ENCODE measurements at regions not wholly inside any gene's neighbourhood (a gene's known extent, or its start where the extent isn't known, plus 50 kb on each side); places are given as distances from the start of the nearest gene placed in this dataset.
"Not testable (repeated sequence)": the region's sequence is repeated elsewhere in the genome, so short reads cannot be mapped to it uniquely, and the experiment has no call there.

DNA sequence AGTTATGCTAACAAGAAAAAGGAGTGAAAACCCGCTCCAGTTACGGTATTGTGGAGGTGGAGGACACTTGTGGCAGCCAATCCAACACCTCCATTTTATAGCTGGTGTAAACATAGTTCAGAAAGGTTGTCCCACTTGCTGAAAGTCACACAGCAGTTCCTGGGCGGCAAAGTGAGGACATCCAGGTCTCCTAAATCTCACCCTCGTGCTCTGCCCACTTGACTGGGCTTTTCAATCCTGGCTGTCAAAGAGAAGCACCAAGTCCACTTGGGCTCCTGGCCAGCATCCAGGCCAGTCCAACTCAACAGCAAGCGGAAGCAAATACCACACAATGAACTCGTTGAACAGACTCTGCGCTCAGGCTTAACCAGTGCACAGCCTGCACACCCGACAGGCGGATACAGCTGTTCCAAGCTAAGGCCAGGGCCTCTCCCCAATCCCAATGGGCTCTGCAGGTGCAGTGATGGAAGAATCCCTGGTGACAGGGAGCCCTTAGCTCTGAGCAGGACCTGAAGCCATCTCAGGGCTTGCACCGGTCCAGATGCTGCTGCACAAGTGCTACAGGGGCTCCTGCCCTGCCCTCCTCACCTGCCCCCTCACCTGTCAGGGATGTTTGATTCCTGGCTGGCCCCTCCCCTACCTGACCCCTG, 89.8 kb upstream of the METTL9 start:
- H3K4me3 ChIP-seq, H3K36me3 ChIP-seq, H3K9me3 ChIP-seq, H3K27me3 ChIP-seq: not testable (repeated sequence)
- Histone ChIP-seq H3K27ac (peak overlapping the region in 1 of 2 donors; percentile 74), H3K4me1 (peaks cover 9 to 83% (median 53%) of the 10 kb centered on the region in 4 donors)
- peak in 1 of 2 donors; percentile 69 for DNase-seq
- intact Hi-C loops (cut with DNase I; ENCODE audit: low total_unique reads): loop anchor here (10.0 kb wide), 1 partner anchor 45 kb away; no protein-coding TSS in a partner anchor

DNA sequence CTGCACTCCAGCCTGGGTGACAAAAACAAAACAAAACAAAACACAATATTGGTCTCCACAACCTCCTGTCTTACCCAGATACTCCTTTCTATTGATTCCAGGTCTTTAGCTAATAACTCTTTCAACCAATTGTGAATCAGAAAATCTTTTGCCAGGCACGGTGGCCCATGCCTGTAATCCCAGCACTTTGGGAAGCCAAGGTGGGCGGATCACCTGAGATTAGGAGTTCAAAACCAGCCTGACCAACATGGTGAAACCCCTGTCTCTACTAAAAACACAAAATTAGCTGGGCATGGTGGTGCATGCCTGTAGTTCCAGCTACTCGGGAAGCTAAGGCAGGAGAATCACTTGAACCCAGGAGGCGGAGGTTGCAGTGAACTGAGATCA, 88.5 kb upstream of the METTL9 start:
- H3K36me3 ChIP-seq; H3K4me3 ChIP-seq; H3K27me3 ChIP-seq; intact Hi-C loops (cut with DNase I; ENCODE audit: low total_unique reads); H3K9me3 ChIP-seq: not testable (repeated sequence)
- H3K27ac ChIP-seq: peak overlapping the region; percentile 67 to 74
- DNase-seq: peak in 1 of 2 donors; percentile 59
- H3K4me1 ChIP-seq: peaks cover 9 to 91% (median 57%) of the 10 kb centered on the region in 4 donors

DNA sequence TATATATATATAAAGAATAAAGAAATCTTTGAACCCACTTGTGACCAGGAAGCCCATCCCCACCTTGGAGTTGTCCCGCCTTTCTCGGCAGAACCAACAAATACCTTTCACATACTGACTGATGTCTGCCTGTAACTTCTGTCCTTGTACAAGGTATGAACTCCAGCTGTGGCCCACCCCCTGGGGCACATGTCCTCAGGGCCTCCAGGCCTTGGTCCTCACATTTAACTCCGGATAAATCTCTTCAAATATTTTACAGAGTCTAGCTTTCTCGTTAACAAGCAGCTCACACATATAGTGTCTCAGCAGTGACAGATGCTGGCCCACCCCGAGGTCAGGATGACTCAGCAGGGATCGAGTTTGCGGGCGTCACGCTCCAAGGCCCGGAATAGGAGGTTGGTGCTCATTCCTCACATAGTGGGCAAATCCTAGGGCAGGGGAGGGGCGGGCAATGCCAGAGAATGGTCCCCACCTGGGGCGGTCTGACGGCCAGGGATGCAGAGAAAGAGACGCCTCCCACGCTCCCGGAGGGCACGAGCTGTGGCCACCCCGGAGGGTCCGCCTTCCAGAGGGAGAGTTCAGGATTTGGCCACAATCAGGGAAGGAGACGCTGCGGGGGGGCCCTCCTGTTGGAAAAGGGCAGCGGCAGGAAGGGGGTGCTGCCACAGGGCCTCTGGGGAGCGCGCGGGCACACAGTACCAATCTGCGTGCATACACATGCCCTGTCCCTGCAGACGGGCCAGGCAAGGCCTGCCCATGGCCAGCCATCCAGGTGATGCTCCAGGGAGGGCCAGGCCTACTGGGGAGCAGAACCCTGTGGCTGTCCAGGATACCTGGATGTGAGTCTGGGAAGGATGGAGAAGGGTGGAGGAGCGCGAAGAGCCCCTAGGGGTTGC, 87.8 kb upstream of the METTL9 start:
- peak; percentile 48 to 89 for DNase-seq
- intact Hi-C loops (cut with DNase I; ENCODE audit: low total_unique reads); H3K4me3 ChIP-seq: not testable (repeated sequence)

DNA sequence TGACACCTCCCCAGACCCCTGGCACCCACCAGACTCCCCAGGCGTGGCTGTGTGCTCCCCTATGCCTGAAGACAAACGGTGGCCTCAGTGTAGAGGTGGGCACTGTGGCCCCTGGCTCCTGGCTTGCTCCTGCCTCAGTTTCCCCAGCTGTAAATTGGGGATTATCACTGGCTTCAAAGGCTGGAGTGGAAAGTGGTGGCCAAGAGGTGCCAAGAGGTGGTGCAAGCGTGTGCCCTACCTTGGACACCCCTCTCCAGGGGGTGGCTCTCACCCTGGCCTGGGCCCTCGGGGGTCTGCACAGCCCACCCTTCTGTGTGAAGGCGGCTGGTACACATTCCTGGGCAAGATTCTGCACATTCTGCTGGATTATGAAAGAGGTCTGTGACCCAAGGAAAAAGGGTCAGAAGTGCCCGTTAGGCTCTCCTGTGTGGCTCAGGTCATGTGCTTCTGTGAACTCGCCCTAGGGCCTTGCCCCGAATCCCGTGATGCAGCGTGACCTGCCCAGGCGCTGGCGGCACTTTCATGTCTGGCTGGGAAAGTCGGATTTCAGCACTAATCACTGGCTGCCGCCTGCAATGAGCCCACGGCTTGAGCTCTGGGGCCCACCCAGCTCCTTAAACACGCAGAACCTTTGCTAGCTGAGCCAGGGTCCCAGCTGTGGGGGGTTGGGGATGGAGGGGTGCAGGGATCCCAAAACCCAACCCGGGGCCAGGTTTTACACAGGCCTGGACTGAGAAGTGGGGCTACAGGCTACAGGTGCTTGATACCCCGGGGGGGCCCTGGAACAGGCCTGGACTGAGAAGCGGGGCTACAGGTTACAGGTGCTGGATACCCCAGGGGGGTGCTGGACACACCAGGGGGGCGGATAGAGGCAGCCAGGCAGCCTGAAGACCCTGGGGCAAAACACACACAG, 86.8 kb upstream of the METTL9 start:
- DNase-seq: peak; percentile 66 to 87

More for the DNA sequence above, 87.8 kb upstream of the METTL9 start:
- H3K27me3 ChIP-seq, H3K36me3 ChIP-seq, H3K9me3 ChIP-seq: not testable (repeated sequence)
- Histone ChIP-seq H3K4me1 (peaks cover 9 to 98% (median 60%) of the 10 kb centered on the region in 4 donors), H3K27ac (peak overlapping the region; percentile 67 to 74)

DNA sequence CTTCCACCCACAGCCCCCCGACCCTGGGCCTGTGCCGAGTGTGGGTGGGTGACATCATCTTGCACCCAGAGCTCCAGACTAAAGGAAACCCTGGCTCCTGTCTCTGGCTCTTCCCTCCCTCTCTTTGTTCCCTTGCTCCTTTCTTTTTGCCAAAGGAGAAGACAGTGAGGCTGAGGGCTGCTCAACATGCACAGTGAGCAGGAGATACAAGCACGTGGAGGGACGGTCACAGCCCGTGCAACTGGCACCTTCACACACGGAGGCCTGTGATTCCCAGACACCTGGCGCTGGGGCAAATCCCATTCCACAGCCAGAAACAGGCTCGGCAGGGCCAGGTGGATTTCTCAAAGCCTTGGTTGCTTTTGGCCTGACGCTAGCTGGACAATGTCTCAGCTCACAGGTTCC, 86.0 kb upstream of the METTL9 start:
- H3K9me3 ChIP-seq; intact Hi-C loops (cut with DNase I; ENCODE audit: low total_unique reads); H3K36me3 ChIP-seq; H3K27me3 ChIP-seq: not testable (repeated sequence)
- Histone ChIP-seq H3K4me3 (peak overlapping the region in 1 of 2 donors; percentile 4), H3K27ac (peak overlapping the region; percentile 67 to 74), H3K4me1 (peaks cover 12 to 97% (median 63%) of the 10 kb centered on the region in 4 donors)
- peak in 1 of 2 donors; percentile 74 for DNase-seq

More for the DNA sequence above, 86.8 kb upstream of the METTL9 start:
- Histone ChIP-seq H3K27ac (peak overlapping the region; percentile 67 to 74), H3K4me1 (peaks cover 12 to 100% (median 61%) of the 10 kb centered on the region in 4 donors)
- H3K27me3 ChIP-seq; H3K4me3 ChIP-seq; H3K36me3 ChIP-seq; intact Hi-C loops (cut with DNase I; ENCODE audit: low total_unique reads); H3K9me3 ChIP-seq: not testable (repeated sequence)

DNA sequence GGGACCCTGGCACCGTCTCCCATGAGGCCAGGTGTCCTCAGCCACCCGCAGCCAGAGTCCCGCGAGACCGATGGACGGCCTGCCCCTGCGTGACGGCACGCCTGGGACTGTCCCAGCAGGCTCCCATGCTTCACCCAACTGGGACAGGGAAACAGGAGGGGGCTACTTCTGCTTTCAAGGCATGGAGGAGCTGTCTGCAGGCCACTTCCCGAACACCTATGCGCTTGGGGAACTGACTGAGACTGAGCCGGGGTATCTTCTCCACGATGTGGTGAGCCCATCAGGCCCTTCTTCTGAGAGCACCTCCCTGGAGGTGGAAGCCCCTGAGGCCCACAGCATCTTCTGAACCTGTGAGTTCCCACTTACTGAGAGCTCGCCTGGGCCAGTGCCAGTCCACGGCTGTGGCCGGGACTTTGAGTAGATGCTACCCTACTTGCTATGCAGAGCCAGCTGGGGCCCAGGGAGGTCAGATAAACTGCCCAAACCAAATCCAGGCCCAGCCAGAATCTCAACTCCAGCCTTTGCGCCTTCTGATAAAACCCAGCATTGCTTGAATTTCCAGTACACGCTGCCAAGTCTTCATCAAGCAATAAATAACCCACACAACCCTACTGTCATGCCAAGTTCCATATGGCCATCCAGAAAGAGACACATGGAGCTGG, 85.4 kb upstream of the METTL9 start:
- Histone ChIP-seq H3K4me1 (peaks cover 12 to 91% (median 62%) of the 10 kb centered on the region in 4 donors), H3K27ac (peak overlapping the region; percentile 67 to 74), H3K4me3 (peak overlapping the region in 1 of 2 donors; percentile 4)
- H3K27me3 ChIP-seq; intact Hi-C loops (cut with DNase I; ENCODE audit: low total_unique reads); H3K36me3 ChIP-seq; H3K9me3 ChIP-seq: not testable (repeated sequence)
- DNase-seq: peak in 1 of 2 donors; percentile 78

DNA sequence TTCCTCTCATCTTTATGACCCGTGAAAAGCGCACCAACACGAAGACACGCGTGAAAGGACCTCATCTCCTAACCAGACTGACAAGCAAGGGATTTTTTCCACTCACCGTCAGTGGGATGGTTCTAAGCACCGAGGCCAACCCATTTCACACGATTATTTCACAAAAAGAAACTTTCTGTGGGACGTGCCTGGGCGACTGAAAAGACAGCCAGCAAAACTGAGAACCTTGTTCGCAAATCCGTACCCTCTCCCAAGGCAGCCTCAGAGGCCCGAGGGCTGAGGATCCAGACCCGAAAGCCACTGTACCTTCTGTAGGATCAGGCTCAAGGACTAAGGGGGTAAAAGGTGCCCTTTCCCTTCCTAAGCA, 84.9 kb upstream of the METTL9 start:
- H3K9me3 ChIP-seq; H3K4me3 ChIP-seq; intact Hi-C loops (cut with DNase I; ENCODE audit: low total_unique reads); H3K36me3 ChIP-seq; H3K27me3 ChIP-seq: not testable (repeated sequence)
- Histone ChIP-seq H3K27ac (peak overlapping the region; percentile 67 to 74), H3K4me1 (peaks cover 11 to 86% (median 59%) of the 10 kb centered on the region in 4 donors)
- peak in 1 of 2 donors; percentile 67 for DNase-seq

DNA sequence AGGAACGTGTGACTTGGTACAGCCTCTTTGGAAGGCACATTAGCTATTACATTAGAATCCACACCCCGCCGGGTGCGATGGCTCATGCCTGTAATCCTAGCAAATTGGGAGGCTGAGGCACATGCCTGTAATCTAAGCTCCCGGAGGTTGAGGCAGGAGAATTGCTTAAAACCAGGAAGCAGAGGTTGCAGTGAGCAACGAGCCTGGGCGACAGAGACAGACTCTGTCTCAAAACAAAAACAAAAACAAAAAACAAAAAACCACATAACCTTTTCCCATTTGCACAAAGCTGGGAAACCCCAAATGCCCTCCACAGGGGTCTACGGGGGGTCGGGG, 82.7 kb upstream of the METTL9 start:
- intact Hi-C loops (cut with DNase I; ENCODE audit: low total_unique reads); H3K36me3 ChIP-seq; H3K27me3 ChIP-seq; H3K9me3 ChIP-seq: not testable (repeated sequence)
- Histone ChIP-seq H3K27ac (peak overlapping the region in 1 of 2 donors; percentile 74), H3K4me1 (peaks cover 3 to 70% (median 41%) of the 10 kb centered on the region in 4 donors), H3K4me3 (peak overlapping the region in 1 of 2 donors; percentile 6)
- peak in 1 of 2 donors; percentile 54 for DNase-seq

DNA sequence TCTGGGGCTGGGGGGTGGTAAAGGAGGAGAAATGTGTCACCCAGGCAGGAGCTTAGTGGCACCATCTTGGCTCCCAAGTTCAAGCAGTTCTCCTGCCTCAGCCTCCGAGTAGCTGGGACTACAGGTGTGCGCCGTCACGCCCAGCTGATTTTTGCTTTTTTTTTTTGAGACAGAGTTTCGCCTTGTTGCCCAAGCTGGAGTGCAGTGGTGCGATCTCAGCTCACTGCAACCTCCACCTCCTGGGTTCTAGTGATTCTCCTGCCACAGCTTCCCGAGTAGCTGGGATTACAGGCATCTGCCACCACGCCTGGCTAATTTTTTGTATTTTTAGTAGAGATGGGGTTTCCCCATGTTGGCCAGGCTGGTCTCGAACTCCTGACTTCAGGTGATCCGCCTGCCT, 82.1 kb upstream of the METTL9 start:
- H3K36me3 ChIP-seq; intact Hi-C loops (cut with DNase I; ENCODE audit: low total_unique reads); H3K27me3 ChIP-seq; H3K9me3 ChIP-seq: not testable (repeated sequence)
- peak in 1 of 2 donors; percentile 63 for DNase-seq
- Histone ChIP-seq H3K4me1 (peaks cover 3 to 66% (median 36%) of the 10 kb centered on the region in 4 donors), H3K27ac (peak overlapping the region; percentile 68 to 74), H3K4me3 (peak overlapping the region in 1 of 2 donors; percentile 6)

DNA sequence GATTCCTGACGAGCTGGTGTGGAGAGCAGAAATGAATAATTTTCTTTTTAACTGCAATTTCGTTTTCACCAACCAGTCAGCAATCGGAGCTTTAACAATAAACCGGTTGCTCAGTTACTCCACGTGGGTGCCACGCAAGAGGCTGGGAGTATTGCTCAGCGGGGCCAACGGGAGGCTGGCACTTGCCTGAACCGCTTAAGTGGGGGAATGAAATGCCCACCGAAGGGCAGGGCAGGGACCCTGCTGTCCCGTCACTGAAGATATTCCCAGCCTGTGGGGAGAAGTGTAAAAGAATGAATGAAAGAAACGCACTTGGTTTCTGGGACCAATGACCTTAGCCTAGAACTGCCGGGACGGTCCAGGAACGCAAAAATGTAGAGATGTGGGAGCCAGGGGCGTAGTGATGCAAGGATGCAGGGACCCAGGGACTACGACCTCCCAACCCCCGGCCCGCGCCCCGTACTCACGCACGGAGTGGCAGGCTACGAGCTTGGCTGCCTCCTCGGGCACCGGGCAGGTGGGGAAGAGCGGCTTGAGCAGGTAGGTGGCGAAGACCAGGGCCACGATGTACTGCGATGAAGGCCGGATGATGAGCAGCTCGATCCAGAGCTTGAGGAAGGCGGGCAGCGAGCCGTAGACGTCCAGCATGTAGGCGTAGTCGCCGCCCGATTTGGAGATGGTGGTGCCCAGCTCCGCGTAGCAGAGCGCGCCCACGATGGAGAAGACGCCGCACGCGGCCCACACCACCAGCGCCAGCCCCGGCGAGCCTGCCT, 79.8 kb upstream of the METTL9 start:
- H3K36me3 ChIP-seq, H3K27me3 ChIP-seq, H3K9me3 ChIP-seq, DNase-seq: not testable (repeated sequence)
- intact Hi-C loops (cut with DNase I; ENCODE audit: low total_unique reads): loop anchor here (5.0 kb wide), 1 partner anchor 217 kb away; no protein-coding TSS in a partner anchor
- H3K27ac ChIP-seq: peak overlapping the region; percentile 84 to 95
- peaks cover 3 to 44% (median 14%) of the 10 kb centered on the region in 4 donors for H3K4me1 ChIP-seq
- H3K4me3 ChIP-seq: peak overlapping the region; percentile 68 to 84

DNA sequence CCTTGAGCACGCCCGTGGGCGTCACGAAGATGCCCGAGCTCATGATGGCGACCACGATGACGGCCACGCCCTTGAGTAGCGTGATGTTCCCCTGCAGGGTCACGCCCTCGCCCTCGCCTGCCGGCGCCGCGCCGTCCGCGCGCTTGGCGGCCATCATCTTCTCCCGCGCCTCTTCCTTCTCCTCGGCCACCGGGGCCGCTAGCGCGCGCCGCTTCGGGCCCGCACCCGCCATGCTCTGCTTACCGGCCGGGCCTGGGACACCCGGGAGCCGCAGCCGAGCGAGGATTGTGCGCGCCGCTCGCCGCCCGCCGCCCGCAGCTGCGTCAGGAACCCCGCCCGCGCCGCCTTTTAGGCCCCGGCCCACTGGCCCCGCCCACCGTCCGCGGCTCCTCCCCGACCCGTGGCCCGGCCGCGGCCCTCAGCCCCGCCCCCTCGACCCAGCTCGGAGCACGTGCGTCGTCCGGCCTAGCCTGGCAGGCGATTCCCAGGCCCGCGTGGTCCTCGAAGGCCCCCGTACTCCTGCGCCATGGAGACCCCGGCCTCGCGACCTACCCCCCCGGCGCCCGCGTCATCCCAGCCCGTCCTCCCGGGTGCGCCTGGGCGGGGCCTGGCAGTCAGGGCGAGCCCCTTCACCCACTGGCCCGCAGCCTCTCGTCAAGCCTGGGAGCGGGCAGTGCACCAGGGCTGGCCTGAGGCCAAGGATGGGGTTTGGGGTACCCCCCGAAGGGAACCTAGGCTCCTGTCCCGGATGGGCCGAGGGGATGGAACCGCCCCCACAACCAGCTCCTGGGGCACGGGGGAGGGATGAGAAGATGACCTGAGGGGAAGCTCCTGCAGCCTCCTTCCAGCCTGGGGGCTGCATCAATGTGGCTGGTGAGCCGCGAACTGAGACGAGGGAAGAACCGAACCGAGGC, 79.0 kb upstream of the METTL9 start:
- H3K9me3 ChIP-seq, H3K36me3 ChIP-seq, H3K27me3 ChIP-seq: not testable (repeated sequence)
- peak overlapping the region; percentile 68 to 84 for H3K4me3 ChIP-seq
- peaks cover 3 to 35% (median 11%) of the 10 kb centered on the region in 4 donors for H3K4me1 ChIP-seq
- intact Hi-C loops (cut with DNase I; ENCODE audit: low total_unique reads): loop anchor here (5.0 kb wide), 1 partner anchor 218 kb away; no protein-coding TSS in a partner anchor
- DNase-seq: peak; percentile 93 to 98
- H3K27ac ChIP-seq: peak overlapping the region; percentile 84 to 95

Data from tibial artery (tissue), 4 donors.